K562 (cell line): ENCODE measurements at regions not wholly inside any gene's neighbourhood (a gene's known extent, or its start where the extent isn't known, plus 50 kb on each side); places are given as distances from the start of the nearest gene placed in this dataset.

ENCODE experiments used
- ATAC-seq: fragments of 200-7000 bp; cut with Tn5 transposase; 3 replicates; pipeline ENCODE4 v1.9.1; 2020; ENCODE audit warnings: moderate library complexity
- BruUV-seq: library from RNA; stranded (reverse); fragments of 400-500 nt; replicated peaks from 2 replicates; lab custom pipeline; 2021; lab: Mats Ljungman, UMichigan
- CTCF ChIA-PET: fragments of 300-600 bp; formaldehyde crosslinking; extraction: SDS; loops from one replicate; lab custom pipeline; 2021; ENCODE audit warnings: low intra/inter-chr PET ratio; lab: Yijun Ruan, JAX
- POLR2A ChIA-PET: fragments of 300-600, 350-650 bp; sonication (Branson Sonifier 250); formaldehyde crosslinking; extraction: SDS; loops from one replicate; lab custom pipeline; 2021; ENCODE audit warnings: antibody characterized with exemption, inconsistent platforms; lab: Yijun Ruan, JAX
- DNase-seq, 4 experiments: peaks; one replicate each; pipeline versions ENCODE4 v3.0.0 to v3.0.0-alpha.2; 2011 to 2018; ENCODE audit warnings: low spot score in 3 of 4, mixed read lengths in 3 of 4; ENCODE audit errors: extremely low read depth in 1 of 4
- FAIRE-seq: peaks from 2 replicates; lab custom pipeline; 2011; peaks lifted over from hg19 to GRCh38; lab: Jason Lieb, UNC
- H2AFZ ChIP-seq: 2 replicates; pipeline ENCODE4 v1.6.0; 2011; ENCODE audit warnings: low read depth, low read length, control low read depth, inconsistent platforms
- H3K27ac ChIP-seq: fragments of 200-600 bp; 3 replicates; pipeline ENCODE4 v1.8.0; 2011; ENCODE audit warnings: low read depth, mild to moderate bottlenecking, control low read depth, inconsistent platforms, low read length, moderate library complexity, mixed read lengths; ENCODE audit errors: extremely low read depth
- H3K27me3 ChIP-seq, 2 experiments: fragments of 300-600 bp in 1 of 2; 2 replicates in 1 of 2; 3 replicates in 1 of 2; pipeline versions ENCODE4 v1.6.0 to v1.8.0; 2011; ENCODE audit warnings: inconsistent platforms in 2 of 2, low read length in 2 of 2, mild to moderate bottlenecking in 1 of 2, mixed read lengths in 1 of 2, moderate library complexity in 1 of 2; ENCODE audit not compliant: control insufficient read depth in 2 of 2, insufficient read depth in 2 of 2
- H3K36me3 ChIP-seq: fragments of 300-600 bp; 3 replicates; pipeline ENCODE4 v1.8.0; 2011; ENCODE audit warnings: mild to moderate bottlenecking, low read length, inconsistent platforms; ENCODE audit not compliant: control insufficient read depth, insufficient read depth
- H3K4me1 ChIP-seq, 2 experiments: fragments of 200-600 bp in 1 of 2; replicated peaks in 1 of 2; 2 replicates in 1 of 2; 3 replicates in 1 of 2; pipeline versions ENCODE4 v1.5.1 to v1.8.0; 2011; ENCODE audit warnings: inconsistent platforms in 2 of 2, low read length in 2 of 2, mild to moderate bottlenecking in 1 of 2, mixed read lengths in 1 of 2, moderate library complexity in 1 of 2; ENCODE audit not compliant: control insufficient read depth in 2 of 2, insufficient read depth in 2 of 2
- H3K4me2 ChIP-seq: 2 replicates; pipeline ENCODE4 v1.6.1; 2011; ENCODE audit warnings: low read length, control low read depth, inconsistent platforms, mixed read lengths; ENCODE audit not compliant: insufficient read depth
- H3K4me3 ChIP-seq: fragments of 200-600 bp; sonication (generic), shearing (Covaris generic); 2 replicates; pipeline ENCODE4 v1.5.1; 2016; ENCODE audit warnings: control low read depth, inconsistent platforms
- H3K79me2 ChIP-seq: fragments of 200-600 bp; 3 replicates; pipeline ENCODE4 v1.8.0; 2011; ENCODE audit warnings: low read length, inconsistent platforms; ENCODE audit not compliant: control insufficient read depth, insufficient read depth
- H3K9ac ChIP-seq, 2 experiments: 2 replicates each; pipeline versions ENCODE4 v1.6.0 to v1.6.1; 2011; ENCODE audit warnings: low read depth in 2 of 2, low read length in 2 of 2, control low read depth in 1 of 2, inconsistent platforms in 1 of 2, mild to moderate bottlenecking in 1 of 2, mixed read lengths in 1 of 2; ENCODE audit not compliant: insufficient read depth in 1 of 2
- H3K9me1 ChIP-seq: one replicate; pipeline ENCODE4 v1.6.0; 2011; ENCODE audit warnings: inconsistent platforms, mild to moderate bottlenecking, low read length, moderate library complexity; ENCODE audit not compliant: control insufficient read depth, insufficient read depth
- H3K9me3 ChIP-seq: replicated peaks from 2 replicates; pipeline ENCODE4 v1.5.1; 2011; ENCODE audit warnings: low read depth, low read length, inconsistent platforms; ENCODE audit not compliant: control insufficient read depth, insufficient read depth
- H4K20me1 ChIP-seq: replicated peaks from 2 replicates; pipeline ENCODE4 v1.6.1; 2011; ENCODE audit warnings: low read length, inconsistent platforms, mixed read lengths; ENCODE audit not compliant: control insufficient read depth, insufficient read depth
- BHLHE40 ChIP-seq: IDR thresholded peaks from 2 replicates; pipeline ENCODE4 v1.6.1; 2011; ENCODE audit warnings: low read length, improper control_type of control experiment
- E2F8 ChIP-seq: fragments of 450-650 bp; IDR thresholded peaks from 2 replicates; pipeline ENCODE4 v1.7.1; 2018; ENCODE audit warnings: mild to moderate bottlenecking, low read depth; ENCODE audit not compliant: partially characterized antibody
- EP300 ChIP-seq: IDR thresholded peaks from 2 replicates; pipeline ENCODE4 v1.6.1; 2012; ENCODE audit warnings: low read length, improper control_type of control experiment
- GATAD2A ChIP-seq: fragments of 450-650 bp; IDR thresholded peaks from 2 replicates; pipeline ENCODE4 v1.6.1; 2017
- HNRNPH1 ChIP-seq: fragments of 200-400 bp; formaldehyde crosslinking; optimal IDR thresholded peaks from 2 replicates; pipeline ENCODE3; 2017; ENCODE audit warnings: low read depth, mild to moderate bottlenecking, low read length, moderate library complexity
- NBN ChIP-seq: fragments of 450-650 bp; IDR thresholded peaks from 2 replicates; pipeline ENCODE4 v1.6.1; 2016; ENCODE audit warnings: low read depth, mild to moderate bottlenecking
- NCOA1 ChIP-seq: fragments of 450-650 bp; IDR thresholded peaks from 2 replicates; pipeline ENCODE4 v1.6.1; 2016; ENCODE audit warnings: low read depth
- NR1H2 ChIP-seq: sonication (generic); formaldehyde crosslinking; IDR thresholded peaks from 2 replicates; pipeline ENCODE4 v1.4.0; 2020; ENCODE audit warnings: mild to moderate bottlenecking, missing genetic modification reagents
- STAT5B ChIP-seq: fragments of 250-450 bp; sonication (Bioruptor Pico); IDR thresholded peaks from 2 replicates; pipeline ENCODE4 v1.8.0; 2021; ENCODE audit warnings: mild to moderate bottlenecking, inconsistent platforms
- TRIM24 ChIP-seq, 2 experiments: fragments of 450-650 bp; IDR thresholded peaks; 2 replicates each; pipeline ENCODE4 v1.6.1; 2016
- XRCC4 ChIP-seq: IDR thresholded peaks from one replicate; pipeline ENCODE4 v1.6.1; 2011; ENCODE audit not compliant: insufficient read depth, insufficient read length; ENCODE audit errors: extremely low read depth
- ZNF586 ChIP-seq: fragments of 450-650 bp; formaldehyde crosslinking; conservative IDR thresholded peaks from 2 replicates; pipeline ENCODE4 v1.4.0; 2020; ENCODE audit warnings: mild to moderate bottlenecking, moderate library complexity
- WGBS: fragments of 100-300 bp; shearing (Covaris generic); methylation state at CpG from one replicate; pipeline ENCODE4 v1.1.6; 2016; ENCODE audit warnings: low coverage, mixed read lengths; ENCODE audit not compliant: insufficient coverage; ENCODE audit errors: missing lambda C conversion rate; 5-methylcytosine and 5-hydroxymethylcytosine counted together
- in situ Hi-C: fragments of 300-500 bp; cut with MboI; formaldehyde crosslinking; loops from 4 replicates; pipeline ENCODE4 v1.15.0; 2018; ENCODE audit warnings: inconsistent platforms, mixed read lengths
- intact Hi-C: fragments of 100-400 bp; cut with micrococcal nuclease; formaldehyde crosslinking; loops from 2 replicates; pipeline ENCODE4 v1.14.2; 2022

- Histone ChIP-seq H3K36me3 (no peaks in the 10 kb centered on the region), H2AFZ (no peak overlapping the region), H4K20me1 (no peaks in the 10 kb centered on the region), H3K9me3 (no peaks in the 10 kb centered on the region), H3K4me2 (no peak overlapping the region), H3K9ac (no peak overlapping the region), H3K4me1 (no peaks in the 10 kb centered on the region), H3K79me2 (no peaks in the 10 kb centered on the region), H3K27me3 (no peaks in the 10 kb centered on the region), H3K27ac (no peak overlapping the region), H3K9me1 (no peaks in the 10 kb centered on the region), H3K4me3 (no peak overlapping the region)
- ChIA-PET POLR2A (no interaction called here), CTCF (no interaction called here)
- ATAC-seq (no peak), FAIRE-seq (no peak), DNase-seq (no peak)
- no TSS peak for BruUV-seq
- WGBS = 3% methylated on average over 7 of the region's 7 CpGs
- TF ChIP-seq XRCC4 = no peak
- no peak for TF ChIP-seq TRIM24 (IDR thresholded peaks at IDR 0.05)
- no peak for TF ChIP-seq NCOA1
- TF ChIP-seq HNRNPH1 = no peak
- no peak for TF ChIP-seq E2F8
- no peak for TF ChIP-seq BHLHE40
- TF ChIP-seq GATAD2A = no peak
- no peak for TF ChIP-seq NR1H2
- TF ChIP-seq NBN = no peak
- no peak for TF ChIP-seq EP300
- no peak for TF ChIP-seq ZNF586 (CRISPR knock-in tag)
- no peak for TF ChIP-seq STAT5B (CRISPR knock-in tag)
- intact Hi-C loops (no loop called here), in situ Hi-C loops (no loop called here)
These were observed 354.6 kb upstream of the DDI1 start for GRCh38 chr11:103681855-103682254.
